LNCaP clone FGC (cell line): ENCODE measurements at regions not wholly inside any gene's neighbourhood (a gene's known extent, or its start where the extent isn't known, plus 50 kb on each side); places are given as distances from the start of the nearest gene placed in this dataset.

Source experiments
- DNase-seq: peaks from one replicate; pipeline ENCODE4 v3.0.0-alpha.2; 2011; ENCODE audit warnings: low read depth
- H3K4me3 ChIP-seq: 2 replicates; pipeline ENCODE4 v1.5.1; 2011; ENCODE audit warnings: mild to moderate bottlenecking, low read depth, low read length, control low read depth
- CTCF ChIP-seq: IDR thresholded peaks from 2 replicates; pipeline ENCODE4 v1.5.1; 2012; ENCODE audit warnings: mild to moderate bottlenecking; ENCODE audit not compliant: control insufficient read depth, insufficient read depth; ENCODE audit errors: extremely low read depth

GRCh38 chr1:198084241-198084908 is 72.4 kb upstream of the NEK7 start:
- TF ChIP-seq CTCF, result no peak
- no peak overlapping the region for H3K4me3 ChIP-seq
- no peak for DNase-seq

GRCh38 chr1:198086051-198086745 is 70.6 kb upstream of the NEK7 start:
- no peak for TF ChIP-seq CTCF
- no peak overlapping the region for H3K4me3 ChIP-seq
- no peak for DNase-seq

GRCh38 chr1:198087831-198088230 is 69.0 kb upstream of the NEK7 start:
- H3K4me3 ChIP-seq, result no peak overlapping the region
- no peak for DNase-seq
- TF ChIP-seq CTCF, result no peak

GRCh38 chr1:198088360-198089071 is 68.3 kb upstream of the NEK7 start:
- no peak overlapping the region for H3K4me3 ChIP-seq
- TF ChIP-seq CTCF, result peak; percentile 28; the same call in 1 of the 2 replicates
- no peak for DNase-seq

- no peak overlapping the region for H3K4me3 ChIP-seq
- no peak for TF ChIP-seq CTCF
- DNase-seq, result no peak
These were observed 60.4 kb upstream of the NEK7 start for GRCh38 chr1:198096390-198096789.

- DNase-seq, result no peak
- H3K4me3 ChIP-seq, result no peak overlapping the region
- no peak for TF ChIP-seq CTCF
These were observed 57.0 kb upstream of the NEK7 start for GRCh38 chr1:198099755-198100154.
